H9 (cell line): ENCODE measurements at regions not wholly inside any gene's neighbourhood (a gene's known extent, or its start where the extent isn't known, plus 50 kb on each side); places are given as distances from the start of the nearest gene placed in this dataset.

Experiments used
- DNase-seq: peaks from one replicate; pipeline ENCODE4 v3.0.0-alpha.2; 2017
- H2AFZ ChIP-seq: one replicate; pipeline ENCODE4 v1.6.1; 2013; ENCODE audit warnings: mild to moderate bottlenecking, low read length, control low read depth, moderate library complexity
- H2AK5ac ChIP-seq: 2 replicates; pipeline ENCODE4 v1.6.1; 2013; ENCODE audit warnings: low read length, control low read depth, mixed read lengths; ENCODE audit not compliant: insufficient read length
- H2BK120ac ChIP-seq: one replicate; pipeline ENCODE4 v1.6.1; 2013; ENCODE audit warnings: low read depth, mild to moderate bottlenecking, low read length, control low read depth, inconsistent platforms; ENCODE audit not compliant: poor library complexity, severe bottlenecking
- H2BK12ac ChIP-seq: 2 replicates; pipeline ENCODE4 v1.6.1; 2013; ENCODE audit warnings: low read length, control low read depth, mixed read lengths, low read depth; ENCODE audit not compliant: insufficient read length
- H2BK15ac ChIP-seq: 2 replicates; pipeline ENCODE4 v1.6.1; 2013; ENCODE audit warnings: low read depth, low read length, control low read depth
- H2BK20ac ChIP-seq: one replicate; pipeline ENCODE4 v1.6.1; 2013; ENCODE audit warnings: low read depth, mild to moderate bottlenecking, low read length, control low read depth, inconsistent platforms; ENCODE audit not compliant: poor library complexity, severe bottlenecking
- H2BK5ac ChIP-seq: 2 replicates; pipeline ENCODE4 v1.6.1; 2013; ENCODE audit warnings: low read length, control low read depth, mixed read lengths; ENCODE audit not compliant: insufficient read length
- H3K14ac ChIP-seq: 2 replicates; pipeline ENCODE4 v1.6.1; 2013; ENCODE audit warnings: low read length, control low read depth; ENCODE audit not compliant: insufficient read depth
- H3K18ac ChIP-seq: 2 replicates; pipeline ENCODE4 v1.6.1; 2013; ENCODE audit warnings: low read depth, mild to moderate bottlenecking, mixed read lengths, low read length, control low read depth; ENCODE audit not compliant: insufficient read length
- H3K23ac ChIP-seq: 2 replicates; pipeline ENCODE4 v1.6.1; 2013; ENCODE audit warnings: low read length, control low read depth, mixed read lengths, low read depth; ENCODE audit not compliant: insufficient read length
- H3K23me2 ChIP-seq: 2 replicates; pipeline ENCODE4 v1.6.1; 2013; ENCODE audit warnings: low read depth, mild to moderate bottlenecking, mixed read lengths, low read length, control low read depth; ENCODE audit not compliant: insufficient read length, poor library complexity, severe bottlenecking
- H3K27ac ChIP-seq: 2 replicates; pipeline ENCODE4 v1.5.1; 2013; ENCODE audit warnings: low read length, control low read depth, mixed read lengths, low read depth; ENCODE audit not compliant: insufficient read length
- H3K27me3 ChIP-seq: 2 replicates; pipeline ENCODE4 v1.6.1; 2013; ENCODE audit warnings: low read length, control low read depth, inconsistent platforms; ENCODE audit not compliant: insufficient read depth
- H3K4ac ChIP-seq: 2 replicates; pipeline ENCODE4 v1.6.1; 2013; ENCODE audit warnings: low read depth, mild to moderate bottlenecking, control low read depth, inconsistent platforms, low read length, moderate library complexity
- H3K4me1 ChIP-seq: 2 replicates; pipeline ENCODE4 v1.6.1; 2013; ENCODE audit warnings: low read length, control low read depth, inconsistent platforms; ENCODE audit not compliant: insufficient read depth
- H3K4me2 ChIP-seq: 2 replicates; pipeline ENCODE4 v1.6.1; 2013; ENCODE audit warnings: low read length, control low read depth, mixed read lengths; ENCODE audit not compliant: insufficient read length, insufficient read depth
- H3K56ac ChIP-seq: 2 replicates; pipeline ENCODE4 v1.6.1; 2013; ENCODE audit warnings: low read depth, mild to moderate bottlenecking, mixed read lengths, low read length, control low read depth; ENCODE audit not compliant: insufficient read length
- H3K79me1 ChIP-seq: 2 replicates; pipeline ENCODE4 v1.6.1; 2013; ENCODE audit warnings: low read depth, mild to moderate bottlenecking, moderate library complexity, low read length, control low read depth, inconsistent platforms; ENCODE audit not compliant: insufficient read depth, poor library complexity, severe bottlenecking
- H3K79me2 ChIP-seq: 2 replicates; pipeline ENCODE4 v1.6.1; 2013; ENCODE audit warnings: low read length, control low read depth, inconsistent platforms; ENCODE audit not compliant: insufficient read depth
- H3K9ac ChIP-seq: 2 replicates; pipeline ENCODE4 v1.6.1; 2013; ENCODE audit warnings: low read length, control low read depth, mixed read lengths; ENCODE audit not compliant: insufficient read length; ENCODE audit errors: extremely low read depth
- H3K9me3 ChIP-seq: one replicate; pipeline ENCODE4 v1.6.1; 2013; ENCODE audit warnings: low read depth, low read length, inconsistent platforms; ENCODE audit not compliant: control insufficient read depth
- H3T11ph ChIP-seq: one replicate; pipeline ENCODE4 v1.6.1; 2013; ENCODE audit warnings: mild to moderate bottlenecking, low read length, control low read depth, inconsistent platforms
- H4K20me1 ChIP-seq: one replicate; pipeline ENCODE4 v1.6.1; 2013; ENCODE audit not compliant: control insufficient read depth, insufficient read length, insufficient read depth
- H4K5ac ChIP-seq: 2 replicates; pipeline ENCODE4 v1.6.1; 2013; ENCODE audit warnings: low read depth, mild to moderate bottlenecking, mixed read lengths, low read length, control low read depth; ENCODE audit not compliant: insufficient read length
- H4K8ac ChIP-seq: replicated peaks from 2 replicates; pipeline ENCODE4 v1.6.1; 2013; ENCODE audit warnings: low read length, control low read depth, mixed read lengths, low read depth; ENCODE audit not compliant: insufficient read length
- H4K91ac ChIP-seq: 2 replicates; pipeline ENCODE4 v1.6.1; 2013; ENCODE audit warnings: low read depth, mild to moderate bottlenecking, moderate library complexity, mixed read lengths, low read length, control low read depth; ENCODE audit not compliant: insufficient read length
- H3K27ac Mint-ChIP-seq, 3 experiments: 2 replicates in 2 of 3; 3 replicates in 1 of 3; pipeline ENCODE4 v1.8.0; 2020 to 2021; ENCODE audit warnings: mixed read lengths in 3 of 3, mild to moderate bottlenecking in 1 of 3, moderate library complexity in 1 of 3
- H3K27me3 Mint-ChIP-seq: 2 replicates; pipeline ENCODE4 v1.8.0; 2021; ENCODE audit warnings: low read depth, mild to moderate bottlenecking, moderate library complexity, mixed read lengths
- H3K36me3 Mint-ChIP-seq, 3 experiments: 2 replicates in 2 of 3; 3 replicates in 1 of 3; pipeline ENCODE4 v1.8.0; 2020 to 2021; ENCODE audit warnings: low read depth in 3 of 3, mixed read lengths in 3 of 3; ENCODE audit not compliant: insufficient read depth in 1 of 3
- H3K4me1 Mint-ChIP-seq, 2 experiments: 2 replicates each; pipeline ENCODE4 v1.8.0; 2020; ENCODE audit warnings: mixed read lengths in 2 of 2
- H3K4me3 Mint-ChIP-seq, 2 experiments: 2 replicates in 1 of 2; 3 replicates in 1 of 2; pipeline ENCODE4 v1.8.0; 2020 to 2021; ENCODE audit warnings: mild to moderate bottlenecking in 2 of 2, mixed read lengths in 2 of 2, moderate library complexity in 1 of 2
- H3K9me3 Mint-ChIP-seq, 2 experiments: 2 replicates in 1 of 2; 3 replicates in 1 of 2; pipeline ENCODE4 v1.8.0; 2020; ENCODE audit warnings: mild to moderate bottlenecking in 2 of 2, mixed read lengths in 2 of 2, moderate library complexity in 1 of 2
- CTCF ChIP-seq: fragments of 200-600 bp; sonication (generic); conservative IDR thresholded peaks from 3 replicates; pipeline ENCODE4 v1.8.0; 2021; ENCODE audit warnings: antibody characterized with exemption, mild to moderate bottlenecking
- WGBS: extraction: QIAGEN DNeasy Blood & Tissue Kit; methylation state at CpG from one replicate; pipeline ENCODE4 v1.1.7; 2013; ENCODE audit warnings: missing lambda C conversion rate, low lambda C conversion rate, mixed read lengths; ENCODE audit not compliant: insufficient read length; ENCODE audit errors: extremely low coverage; 5-methylcytosine and 5-hydroxymethylcytosine counted together

- Histone ChIP-seq H4K91ac (no peak overlapping the region), H3K9me3 (no peaks in the 10 kb centered on the region), H3K79me2 (no peaks in the 10 kb centered on the region), H3K14ac (no peak overlapping the region), H4K5ac (no peak overlapping the region), H2AFZ (no peak overlapping the region), H2BK15ac (no peak overlapping the region), H3K23me2 (no peaks in the 10 kb centered on the region), H3K4me2 (no peak overlapping the region), H3K9ac (no peak overlapping the region), H3K23ac (no peak overlapping the region), H2BK20ac (no peak overlapping the region), H2AK5ac (no peak overlapping the region), H3K56ac (no peak overlapping the region), H3T11ph (no peak overlapping the region), H3K18ac (no peak overlapping the region), H3K79me1 (no peaks in the 10 kb centered on the region), H3K4me1 (no peaks in the 10 kb centered on the region), H4K20me1 (no peaks in the 10 kb centered on the region), H3K27me3 (no peaks in the 10 kb centered on the region), H4K8ac (no peak overlapping the region), H2BK120ac (no peak overlapping the region), H3K27ac (no peak overlapping the region), H2BK5ac (no peak overlapping the region), H2BK12ac (no peak overlapping the region), H3K4ac (no peak overlapping the region)
- H3K27me3 Mint-ChIP-seq = peaks cover 46% of the 10 kb centered on the region
- peak; percentile 85 for TF ChIP-seq CTCF
- WGBS = no CpG with 5 or more reads among the region's 13 CpGs
- no peak overlapping the region for H3K27ac Mint-ChIP-seq
- no peaks in the 10 kb centered on the region for H3K4me1 Mint-ChIP-seq
- no peak overlapping the region for H3K4me3 Mint-ChIP-seq
- H3K9me3 Mint-ChIP-seq = peaks cover 20 to 24% of the 10 kb centered on the region in 2 experiments
- DNase-seq = peak; percentile 69
- peaks cover 3 to 10% (median 4%) of the 10 kb centered on the region in 3 experiments; a peak in 6 of 7 replicates for H3K36me3 Mint-ChIP-seq
These were observed 117.4 kb downstream of the IRF8 start for GRCh38 chr16:86016201-86016965.
